HG03442 (cell line): ENCODE measurements at regions not wholly inside any gene's neighbourhood (a gene's known extent, or its start where the extent isn't known, plus 50 kb on each side); places are given as distances from the start of the nearest gene placed in this dataset.
A peak's percentile ranks its signal among the peaks of the same experiment; 100 is the strongest.
"Not testable (repeated sequence)": the region's sequence is repeated elsewhere in the genome, so short reads cannot be mapped to it uniquely, and the experiment has no call there.

ENCODE experiments used
- ATAC-seq: cut with Tn5 transposase; IDR thresholded peaks from one replicate; pipeline ENCODE4 v1.9.1; 2021; ENCODE audit warnings: mild to moderate bottlenecking, moderate library complexity; ENCODE audit not compliant: unreplicated experiment

DNA sequence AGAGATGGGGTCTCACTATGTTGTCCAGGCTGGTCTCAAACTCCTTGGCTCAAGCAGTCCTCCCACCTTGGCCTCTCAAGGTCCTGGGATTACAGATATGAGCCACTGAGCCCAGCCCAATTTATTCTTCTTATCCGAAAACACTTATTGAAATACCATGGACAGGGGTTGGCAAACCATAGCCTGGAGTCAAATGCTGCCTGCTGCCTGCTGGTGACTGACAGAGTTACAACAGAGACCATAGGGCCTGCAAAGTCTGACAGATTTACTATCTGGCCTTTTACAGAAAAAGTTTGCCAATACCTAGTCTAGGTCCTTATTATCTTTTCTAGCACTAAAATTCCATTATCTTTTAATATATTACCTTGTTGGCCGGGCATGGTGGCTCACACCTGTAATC lies 87.1 kb upstream of the ZNF281 start:
- no peak for ATAC-seq

DNA sequence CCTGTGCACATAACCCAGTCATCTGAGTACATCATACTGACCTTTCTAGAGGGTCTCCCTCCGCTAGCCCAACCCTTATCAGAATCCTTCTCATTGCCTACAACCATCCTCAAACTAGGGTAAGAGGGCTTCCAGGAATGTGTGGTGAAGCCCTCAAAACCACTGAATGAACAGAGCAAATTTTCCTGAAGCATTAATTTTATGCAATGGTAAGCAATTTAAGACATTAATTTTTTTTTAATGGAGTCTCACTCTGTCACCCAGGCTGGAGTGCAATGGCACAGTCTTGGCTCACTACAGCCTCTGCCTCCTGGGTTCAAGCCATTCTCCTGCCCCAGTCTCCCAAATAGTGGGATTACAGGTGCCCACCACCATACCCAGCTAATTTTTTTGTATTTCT lies 86.1 kb upstream of the ZNF281 start:
- no peak for ATAC-seq

DNA sequence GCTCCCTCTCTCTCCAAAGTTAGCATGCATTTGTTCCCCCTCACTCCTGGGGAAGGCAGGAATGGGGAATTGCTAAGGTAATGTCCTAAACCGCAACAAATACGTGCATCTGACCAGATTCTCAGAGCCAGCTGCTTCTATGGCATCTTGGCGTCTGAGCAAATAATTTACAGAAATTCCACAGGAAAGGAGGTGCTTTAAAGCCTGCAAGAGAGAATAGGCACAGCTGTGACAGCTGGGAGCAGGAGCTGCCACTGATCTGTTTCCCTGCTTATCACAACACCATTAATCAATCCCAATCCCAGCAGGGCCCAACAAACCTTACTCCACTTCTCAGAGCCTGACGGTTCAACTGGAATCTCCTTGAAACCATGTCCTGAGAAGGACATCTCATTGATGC lies 83.5 kb upstream of the ZNF281 start:
- no peak for ATAC-seq

DNA sequence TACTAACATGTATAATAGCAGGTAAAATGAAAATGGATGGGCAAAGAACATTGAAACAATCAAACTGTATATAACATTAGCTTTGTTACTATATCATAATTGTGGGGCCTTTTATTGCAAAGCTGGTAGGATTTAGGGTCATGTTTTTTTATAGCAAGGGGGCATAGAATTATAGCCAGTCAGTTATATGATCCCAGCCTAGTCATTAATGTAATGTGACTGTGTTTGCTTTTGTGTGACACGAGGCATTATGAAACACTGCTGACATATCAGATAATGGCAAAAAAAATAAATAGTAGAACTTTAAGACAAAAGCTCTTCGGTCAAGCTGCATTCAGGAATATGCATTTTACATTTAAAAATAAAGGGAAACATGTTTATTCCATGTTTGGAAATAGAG lies 81.3 kb upstream of the ZNF281 start:
- no peak for ATAC-seq

DNA sequence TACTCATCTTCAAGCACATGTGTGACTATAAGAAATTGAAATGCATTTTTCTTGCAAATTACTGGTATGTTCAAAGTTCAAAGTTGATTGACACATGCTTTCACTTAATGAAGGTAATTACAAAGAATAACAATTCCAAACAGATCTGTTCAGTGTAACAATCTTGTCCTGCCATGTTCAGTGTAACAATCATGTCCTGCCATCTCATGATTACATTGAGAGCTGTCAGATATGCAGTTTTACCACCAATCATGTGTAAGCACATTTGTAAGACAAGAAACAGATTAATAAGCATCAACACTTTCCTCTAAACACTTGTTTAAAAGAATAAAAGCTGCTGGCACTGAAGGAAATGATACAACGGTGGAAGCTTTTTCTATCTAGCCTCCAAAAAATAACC lies 80.3 kb upstream of the ZNF281 start:
- ATAC-seq: no peak

DNA sequence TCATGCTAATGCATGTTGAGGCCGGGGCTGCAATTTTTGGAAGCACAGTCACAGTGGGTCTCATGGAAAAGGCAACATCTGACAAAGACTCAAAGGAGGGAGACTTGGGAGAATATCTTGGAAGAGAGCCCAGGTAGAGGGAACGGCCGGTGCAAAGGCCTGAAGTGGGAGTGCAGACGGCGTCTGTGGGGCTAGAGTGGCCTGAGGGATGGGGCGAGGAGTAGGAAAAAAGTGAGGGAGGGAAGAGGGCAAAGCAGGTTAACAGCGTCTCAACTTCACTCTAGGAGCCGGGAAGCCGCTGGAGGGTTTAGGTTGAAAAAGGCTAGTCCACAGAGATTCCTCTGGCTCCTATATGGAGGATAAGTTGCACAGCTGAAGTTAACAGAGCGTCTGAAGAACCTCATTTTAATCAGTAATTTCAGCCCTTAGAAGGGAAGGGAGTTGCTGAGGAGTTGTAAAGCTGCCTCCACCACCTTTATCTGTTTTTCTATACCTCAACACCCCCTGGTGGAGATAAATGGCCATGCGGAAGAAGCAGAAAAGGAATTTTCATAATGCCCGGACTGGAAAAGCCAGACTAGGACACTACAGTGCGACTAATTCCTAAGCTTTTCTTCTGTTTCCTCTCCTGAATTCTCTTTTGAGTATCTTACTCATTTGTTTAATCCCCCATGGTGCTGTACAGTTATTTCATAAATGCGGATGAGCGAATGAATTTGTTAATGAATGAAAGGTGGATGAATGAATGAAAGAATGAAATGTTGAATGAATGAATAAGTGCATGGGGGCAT lies 78.7 kb upstream of the ZNF281 start:
- ATAC-seq: peak; percentile 70

DNA sequence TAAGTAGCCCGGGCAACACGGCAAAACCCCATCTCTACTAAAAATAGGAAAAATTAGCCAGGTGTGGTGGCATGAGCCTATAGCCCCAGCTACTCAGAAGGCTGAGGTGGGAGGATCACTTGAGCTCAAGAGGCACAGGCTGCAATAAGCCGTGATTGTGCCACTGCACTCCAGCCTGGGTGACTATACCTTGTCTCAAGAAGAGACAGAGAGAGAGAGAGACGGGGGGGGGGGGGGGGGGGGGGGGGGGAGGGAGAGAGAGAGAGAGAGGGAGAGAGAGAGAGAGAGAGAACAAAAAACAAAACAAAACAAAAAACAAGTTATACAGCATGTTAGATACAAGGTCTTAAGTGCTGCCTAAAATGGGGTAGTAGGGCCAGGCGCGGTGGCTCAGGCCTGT lies 77.8 kb upstream of the ZNF281 start:
- ATAC-seq: no peak

DNA sequence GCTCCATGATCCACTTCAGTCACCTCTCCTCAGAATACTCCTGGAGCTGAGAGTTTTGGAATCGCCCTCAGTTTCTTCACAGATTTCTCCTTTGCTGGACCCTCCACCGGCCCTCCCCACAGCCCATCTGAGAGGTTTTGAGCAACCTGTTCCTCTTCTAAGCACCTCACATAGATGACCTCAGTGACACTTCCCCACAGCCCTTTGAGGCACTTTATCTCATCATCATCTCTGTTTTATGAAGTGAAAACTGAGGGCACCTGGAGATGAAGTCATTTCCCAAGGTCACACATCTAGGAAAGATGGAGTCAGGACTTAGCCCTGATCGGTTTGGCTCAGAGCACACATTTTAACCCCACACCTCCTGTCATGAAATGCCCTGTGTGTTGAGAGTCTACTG lies 76.8 kb upstream of the ZNF281 start:
- no peak for ATAC-seq

DNA sequence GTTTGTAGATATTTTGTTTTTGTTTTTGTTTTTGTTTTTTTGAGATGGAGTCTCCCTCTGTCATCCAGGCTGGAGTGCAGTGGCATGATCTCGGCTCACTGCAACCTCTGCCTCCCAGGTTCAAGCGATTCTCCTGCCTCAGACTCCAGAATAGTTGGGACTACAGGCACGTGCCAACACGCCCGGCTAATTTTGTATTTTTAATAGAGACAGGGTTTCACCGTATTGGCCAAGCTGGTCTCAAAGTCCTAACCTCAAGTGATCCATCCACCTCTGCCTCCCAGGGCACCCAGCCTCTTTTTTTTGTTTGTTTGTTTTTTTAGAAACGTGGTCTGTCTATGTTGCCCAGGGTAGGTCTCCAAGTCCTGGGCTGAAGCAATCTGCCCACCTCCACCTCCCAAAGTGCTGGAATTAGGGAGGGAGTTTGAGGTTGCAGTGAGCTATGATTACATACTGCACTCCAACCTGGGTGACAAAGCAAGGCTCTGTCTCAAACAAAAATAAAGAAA lies 74.7 kb upstream of the ZNF281 start:
- ATAC-seq: not testable (repeated sequence)

DNA sequence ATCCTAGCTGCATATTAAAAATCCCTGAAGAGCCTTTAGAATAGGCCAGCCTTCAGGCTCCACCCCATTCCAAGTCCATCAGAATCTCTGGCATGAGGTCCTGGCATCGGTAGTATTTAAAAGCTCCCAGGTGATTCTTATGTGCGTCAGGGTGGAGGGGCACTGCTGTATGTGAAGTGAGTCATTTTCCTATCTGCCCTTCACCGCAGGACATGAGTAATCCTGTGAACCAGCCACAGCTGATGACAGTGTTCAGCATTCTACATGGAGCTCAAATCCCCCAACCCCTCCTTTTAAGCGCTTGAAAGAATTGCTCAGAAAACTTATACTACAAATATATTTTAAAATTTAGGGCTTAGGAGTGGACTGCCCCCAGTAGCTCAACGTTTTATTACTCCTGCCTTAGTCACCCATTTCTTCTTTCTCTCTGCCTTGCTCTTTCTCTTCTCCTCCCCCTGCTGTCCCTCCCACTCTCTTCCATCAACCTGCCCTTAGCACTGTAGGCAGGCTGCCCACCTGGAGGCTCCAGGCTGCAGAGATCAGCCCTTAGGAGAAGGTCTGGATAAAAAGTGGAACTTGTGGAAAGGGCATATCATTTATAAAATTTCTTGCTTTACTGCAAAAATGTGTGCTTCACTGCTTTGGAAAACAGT lies 73.8 kb upstream of the ZNF281 start:
- ATAC-seq: peak; percentile 100

DNA sequence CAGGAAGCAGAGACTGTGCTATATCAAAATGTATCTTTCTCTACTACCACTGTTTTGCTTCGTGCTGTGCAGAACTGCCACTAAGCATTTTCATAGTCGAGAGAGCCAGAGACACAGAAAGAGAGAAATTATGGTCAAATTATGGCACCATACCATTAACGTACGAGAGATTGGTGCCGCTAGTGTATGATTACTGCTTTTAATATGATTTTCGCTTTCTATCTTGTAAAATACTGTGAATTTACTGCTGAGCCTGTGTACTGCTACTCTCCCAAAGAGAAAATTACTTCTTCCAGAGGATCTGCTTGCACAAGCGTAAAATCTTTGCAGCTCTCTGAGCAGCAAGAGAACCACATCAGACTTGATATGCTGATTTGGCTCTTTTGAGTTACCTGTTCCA lies 71.1 kb upstream of the ZNF281 start:
- no peak for ATAC-seq

DNA sequence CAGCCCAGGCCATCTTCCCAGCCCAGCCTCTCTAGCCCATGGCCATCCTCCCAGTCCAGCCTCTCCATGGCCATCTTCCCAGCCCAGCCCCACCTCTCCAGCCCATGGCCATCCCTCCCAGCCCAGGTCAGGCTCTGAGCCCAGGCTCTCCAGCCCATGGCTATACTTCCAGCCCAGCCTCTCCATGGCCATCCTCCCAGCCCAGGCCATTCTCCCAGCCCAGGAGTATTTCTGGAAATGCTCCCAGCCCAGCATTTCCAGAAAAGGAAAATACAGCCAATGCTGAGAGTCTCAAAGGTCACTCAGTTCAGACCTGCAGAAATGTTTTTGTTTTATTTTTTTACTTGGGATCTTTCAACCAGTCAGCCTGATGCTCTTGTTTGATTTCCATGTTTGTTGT lies 70.0 kb upstream of the ZNF281 start:
- no peak for ATAC-seq

DNA sequence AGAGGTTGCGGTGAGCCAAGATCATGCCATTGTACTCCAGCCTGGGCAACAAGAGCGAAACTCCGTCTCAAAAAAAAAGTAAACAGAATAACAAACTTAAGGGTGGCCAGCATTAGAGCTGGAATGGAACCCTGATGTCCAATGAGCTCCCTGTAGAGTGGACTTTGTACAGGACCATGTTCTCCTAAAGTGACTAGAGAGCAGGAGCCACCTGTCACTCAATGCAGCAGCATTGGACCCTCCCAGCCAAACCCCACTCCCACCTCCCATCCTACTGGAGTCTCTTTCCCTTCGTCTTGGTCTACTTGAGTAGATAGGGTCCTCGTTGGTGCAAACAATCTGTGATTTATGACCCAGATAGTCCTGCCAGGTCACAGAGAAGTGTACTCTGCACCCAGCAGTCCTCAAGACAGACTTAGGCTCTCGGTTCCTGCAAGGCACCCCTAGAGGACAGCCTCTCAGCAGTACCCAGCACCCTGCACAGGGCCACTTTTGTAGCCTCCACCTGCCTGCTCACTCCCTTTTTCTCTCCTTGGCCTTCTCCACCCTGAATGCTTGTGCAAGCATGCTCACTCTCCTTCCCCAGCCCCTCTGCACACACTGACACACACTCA lies 69.2 kb upstream of the ZNF281 start:
- ATAC-seq: no peak

DNA sequence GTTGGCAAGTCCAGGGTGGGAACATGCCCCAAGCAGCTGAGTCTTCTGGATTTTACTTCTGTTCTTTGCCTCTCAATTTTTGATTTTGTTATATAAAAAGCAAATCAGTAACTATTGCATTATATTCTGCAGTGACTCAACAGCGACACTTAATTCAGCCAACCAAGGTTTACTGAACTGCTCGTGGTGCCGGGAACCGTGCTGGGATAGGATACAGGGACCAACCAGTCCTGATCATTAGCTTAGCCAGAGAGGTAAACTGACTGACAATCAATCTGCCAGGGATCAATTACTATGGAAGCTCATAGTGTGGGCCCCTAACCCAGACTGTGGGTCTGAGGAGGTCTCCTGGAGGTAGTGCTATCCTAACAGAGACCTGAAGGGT lies 68.4 kb upstream of the ZNF281 start:
- ATAC-seq: no peak

DNA sequence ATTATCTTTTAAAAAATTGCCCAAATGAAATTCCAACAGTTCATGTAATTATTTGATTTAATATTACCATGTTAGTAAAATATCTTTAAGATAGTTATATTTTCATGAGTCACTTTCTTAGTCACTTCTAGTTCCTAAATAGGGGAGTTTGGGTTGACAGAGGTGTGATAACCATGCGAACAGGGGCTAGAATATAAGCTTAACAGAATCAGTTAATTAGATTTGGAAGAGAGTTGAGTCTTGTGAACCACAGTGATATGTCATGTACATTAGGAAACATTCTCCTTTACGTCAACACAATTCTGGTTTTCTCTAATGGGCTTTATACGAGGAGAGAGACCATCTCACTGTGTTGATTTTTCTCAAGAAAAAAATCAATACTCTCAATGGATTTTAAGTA lies 64.8 kb upstream of the ZNF281 start:
- ATAC-seq: no peak

DNA sequence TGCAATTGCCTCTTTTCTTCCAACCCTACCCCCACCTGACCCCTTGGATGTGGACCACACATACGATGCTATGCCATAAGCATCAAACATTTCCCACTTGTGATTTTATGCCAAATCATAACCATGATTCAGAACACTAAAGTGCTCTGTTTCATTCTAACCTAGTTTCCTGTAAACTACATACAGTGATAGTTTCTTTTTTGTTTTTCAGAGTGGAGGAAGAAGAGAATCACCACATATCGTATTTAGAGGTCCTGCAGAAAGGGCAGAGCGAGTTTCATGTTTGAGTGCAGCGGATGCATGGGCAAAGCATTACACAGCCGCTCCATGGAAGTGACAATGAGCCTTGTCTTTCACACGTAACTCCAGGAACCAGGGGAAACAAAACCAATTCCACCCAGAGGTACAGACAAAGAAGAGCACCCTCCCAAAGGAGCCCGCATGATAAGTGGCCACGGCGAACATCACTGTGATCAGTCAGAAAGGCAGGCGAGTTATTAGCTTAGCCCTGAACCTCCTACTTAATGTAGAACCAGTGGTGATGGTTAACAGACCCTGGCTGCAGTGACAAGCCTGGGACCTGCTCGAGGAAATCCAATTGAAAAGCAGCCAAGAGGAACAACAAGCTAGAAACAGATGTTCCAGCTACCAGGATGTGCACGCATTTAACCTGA lies 64.0 kb upstream of the ZNF281 start:
- peak; percentile 88 for ATAC-seq

DNA sequence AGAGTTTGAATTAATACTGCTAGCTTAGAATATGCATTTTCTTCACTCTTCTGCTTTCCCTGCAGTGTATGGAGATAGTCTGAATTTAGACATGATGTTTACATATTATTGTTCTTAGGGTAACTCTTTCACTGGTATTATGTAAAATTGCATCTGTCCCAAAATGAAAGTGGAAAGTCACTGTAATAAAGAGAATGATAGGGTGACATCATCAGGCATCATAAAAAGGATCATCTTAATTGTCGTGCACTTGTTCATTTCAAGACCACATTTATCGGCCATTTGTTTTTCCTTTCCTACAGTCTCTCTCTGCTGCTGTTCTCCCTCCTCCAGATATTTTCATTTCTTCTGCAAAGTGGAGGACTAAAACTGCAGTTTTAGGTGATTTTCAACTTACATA lies 61.9 kb upstream of the ZNF281 start:
- no peak for ATAC-seq

DNA sequence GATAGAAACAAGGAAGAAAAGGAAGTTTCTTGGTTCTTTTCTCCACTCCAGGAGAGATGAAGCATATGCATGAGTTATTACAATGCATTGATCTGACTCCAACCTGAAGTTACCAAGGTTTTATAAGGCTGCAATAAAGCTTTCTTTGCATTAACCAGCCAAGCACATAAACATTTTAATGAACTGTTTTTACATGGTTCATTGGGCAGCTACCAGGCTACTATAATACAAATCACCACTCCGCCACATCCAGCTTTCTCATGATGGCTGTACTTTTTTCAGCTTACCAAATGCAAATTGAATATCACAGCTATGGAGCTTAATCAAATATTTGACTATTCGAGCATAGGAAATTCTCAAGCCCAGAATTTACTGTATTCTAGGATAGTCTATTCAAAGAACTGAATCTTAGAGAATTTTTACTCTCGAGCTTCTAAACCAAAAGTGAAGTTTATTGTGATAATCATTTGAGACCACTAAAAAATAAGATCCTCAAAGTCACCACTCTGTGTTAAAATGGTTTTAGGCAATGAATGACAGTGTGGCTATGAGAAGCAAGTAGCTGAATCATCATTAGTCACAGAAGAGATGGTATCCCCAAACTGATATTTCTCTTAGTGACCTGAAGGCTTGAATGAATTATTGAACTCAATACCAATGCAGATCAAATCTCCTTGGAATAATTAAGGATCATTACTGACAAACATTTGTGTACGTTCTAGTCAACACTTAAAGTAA lies 58.6 kb upstream of the ZNF281 start:
- no peak for ATAC-seq

DNA sequence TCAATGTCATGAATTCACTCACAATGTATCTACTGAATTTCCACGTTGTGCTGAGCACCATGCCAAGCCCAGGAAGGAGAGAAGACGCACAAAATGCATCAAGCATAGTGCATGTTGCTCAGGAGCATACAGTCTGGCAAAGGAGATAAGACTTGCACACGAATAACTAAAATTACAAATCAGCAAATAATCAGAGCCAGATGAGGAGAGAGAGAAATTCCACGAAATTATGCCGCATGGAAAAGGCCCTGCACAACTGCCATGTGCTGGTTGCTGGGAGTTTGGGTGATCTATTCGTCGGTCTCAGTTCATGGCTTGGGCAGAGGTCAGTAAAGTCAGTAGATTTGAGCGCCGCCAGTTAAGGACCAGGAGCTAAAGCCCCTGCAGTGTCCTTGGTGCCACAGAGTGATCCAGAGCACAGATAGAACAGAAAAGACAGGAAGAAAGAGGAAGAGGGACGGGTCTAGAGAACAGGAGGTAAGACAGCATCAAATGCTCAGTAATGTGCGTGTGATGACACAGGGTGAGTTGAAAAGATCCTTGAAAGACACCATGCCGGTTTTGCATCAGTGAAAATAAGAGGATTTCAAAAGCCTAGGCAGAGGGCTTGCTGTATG lies 55.1 kb upstream of the ZNF281 start:
- no peak for ATAC-seq
